HG02981 (cell line): ENCODE measurements at regions not wholly inside any gene's neighbourhood (a gene's known extent, or its start where the extent isn't known, plus 50 kb on each side); places are given as distances from the start of the nearest gene placed in this dataset.

Source experiments
- ATAC-seq: cut with Tn5 transposase; IDR thresholded peaks from one replicate; pipeline ENCODE4 v1.9.1; 2021; ENCODE audit warnings: mild to moderate bottlenecking, moderate library complexity; ENCODE audit not compliant: unreplicated experiment

- no peak for ATAC-seq
Measured at GRCh38 chr4:147347217-147347616, 133.7 kb upstream of the EDNRA start.

- ATAC-seq, result no peak
Measured at GRCh38 chr4:147349193-147349592, 131.7 kb upstream of the EDNRA start.

- ATAC-seq, result no peak
Measured at GRCh38 chr4:147351083-147351787, 129.7 kb upstream of the EDNRA start.

GRCh38 chr4:147354237-147354636, 126.7 kb upstream of the EDNRA start:
- no peak for ATAC-seq

GRCh38 chr4:147355032-147355656, 125.8 kb upstream of the EDNRA start:
- no peak for ATAC-seq

GRCh38 chr4:147355847-147356246, 125.0 kb upstream of the EDNRA start:
- no peak for ATAC-seq

- ATAC-seq, result no peak
Measured at GRCh38 chr4:147360301-147360700, 120.6 kb upstream of the EDNRA start.

GRCh38 chr4:147361726-147362125, 119.2 kb upstream of the EDNRA start:
- no peak for ATAC-seq

- no peak for ATAC-seq
Measured at GRCh38 chr4:147362938-147363337, 118.0 kb upstream of the EDNRA start.

- no peak for ATAC-seq
Measured at GRCh38 chr4:147363514-147363913, 117.4 kb upstream of the EDNRA start.

- ATAC-seq, result no peak
Measured at GRCh38 chr4:147365396-147365795, 115.5 kb upstream of the EDNRA start.

GRCh38 chr4:147366164-147366563, 114.7 kb upstream of the EDNRA start:
- no peak for ATAC-seq

GRCh38 chr4:147367891-147368290, 113.0 kb upstream of the EDNRA start:
- ATAC-seq, result no peak

- no peak for ATAC-seq
Measured at GRCh38 chr4:147368948-147369347, 111.9 kb upstream of the EDNRA start.

GRCh38 chr4:147370473-147370872, 110.4 kb upstream of the EDNRA start:
- ATAC-seq, result no peak

- no peak for ATAC-seq
Measured at GRCh38 chr4:147370881-147371280, 110.0 kb upstream of the EDNRA start.

- no peak for ATAC-seq
Measured at GRCh38 chr4:147371661-147372060, 109.2 kb upstream of the EDNRA start.

- ATAC-seq, result no peak
Measured at GRCh38 chr4:147378780-147379179, 102.1 kb upstream of the EDNRA start.

GRCh38 chr4:147381749-147382148, 99.1 kb upstream of the EDNRA start:
- no peak for ATAC-seq

- ATAC-seq, result no peak
Measured at GRCh38 chr4:147388018-147388417, 92.9 kb upstream of the EDNRA start.

- no peak for ATAC-seq
Measured at GRCh38 chr4:147396105-147396504, 84.8 kb upstream of the EDNRA start.

- ATAC-seq, result no peak
Measured at GRCh38 chr4:147398556-147398955, 82.3 kb upstream of the EDNRA start.

- no peak for ATAC-seq
Measured at GRCh38 chr4:147400721-147401120, 80.2 kb upstream of the EDNRA start.
